ENCODE measurements at regions not wholly inside any gene's neighbourhood (a gene's known extent, or its start where the extent isn't known, plus 50 kb on each side); places are given as distances from the start of the nearest gene placed in this dataset.
A peak's percentile ranks its signal among the peaks of the same experiment; 100 is the strongest.

DNA sequence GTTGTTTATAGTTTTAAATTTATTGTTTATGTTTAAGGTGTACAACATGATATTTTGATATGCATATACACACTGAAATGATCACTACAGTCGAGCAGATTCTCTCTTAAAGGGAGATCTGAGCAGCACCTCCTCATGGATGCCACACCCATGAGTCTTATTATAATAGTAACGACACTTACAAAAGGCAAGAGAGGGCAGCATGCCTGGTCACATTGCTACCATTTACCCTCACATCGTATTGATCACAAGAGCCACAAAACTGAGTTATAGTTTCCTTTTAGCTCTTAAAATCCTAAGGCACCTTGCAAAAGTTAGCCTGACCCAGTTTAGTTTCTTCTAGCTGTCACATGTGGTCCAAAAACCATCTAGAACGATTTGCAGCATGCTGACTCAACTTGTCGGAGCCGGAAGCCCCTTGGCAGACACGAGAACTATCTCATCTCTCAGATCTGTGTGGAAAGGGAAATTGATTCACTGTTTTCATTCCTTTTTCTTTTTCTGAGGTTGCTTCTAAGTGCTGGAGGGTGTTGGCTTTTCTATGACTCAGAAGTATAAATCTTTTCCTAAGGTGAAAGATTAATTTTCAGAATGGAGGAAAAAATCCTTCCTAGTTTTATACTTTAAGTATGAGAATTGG is 85.3 kb downstream of the CDC42EP3 start:
- Histone ChIP-seq H3K36me3 (no peaks in the 10 kb centered on the region), H3K9me3 (no peaks in the 10 kb centered on the region), H3K4me3 (peak overlapping the region in 1 of 12 donors; percentile 4), H3K27ac (peak overlapping the region in 4 of 12 donors; percentile 18 to 69 (median 32)), H3K4me1 (peaks cover 0 to 77% (median 38%) of the 10 kb centered on the region in 12 donors), H3K27me3 (no peaks in the 10 kb centered on the region)
- ATAC-seq, result peak in 3 of 4 donors; percentile 56 to 75 (median 60)
- peak in 3 of 5 donors; percentile 27 to 37 (median 35) for DNase-seq
- intact Hi-C loops (cut with DNase I), result no loop called here
- no peak for TF ChIP-seq POLR2A (IDR thresholded peaks at IDR 0.05)
- TF ChIP-seq, protein P1, sequence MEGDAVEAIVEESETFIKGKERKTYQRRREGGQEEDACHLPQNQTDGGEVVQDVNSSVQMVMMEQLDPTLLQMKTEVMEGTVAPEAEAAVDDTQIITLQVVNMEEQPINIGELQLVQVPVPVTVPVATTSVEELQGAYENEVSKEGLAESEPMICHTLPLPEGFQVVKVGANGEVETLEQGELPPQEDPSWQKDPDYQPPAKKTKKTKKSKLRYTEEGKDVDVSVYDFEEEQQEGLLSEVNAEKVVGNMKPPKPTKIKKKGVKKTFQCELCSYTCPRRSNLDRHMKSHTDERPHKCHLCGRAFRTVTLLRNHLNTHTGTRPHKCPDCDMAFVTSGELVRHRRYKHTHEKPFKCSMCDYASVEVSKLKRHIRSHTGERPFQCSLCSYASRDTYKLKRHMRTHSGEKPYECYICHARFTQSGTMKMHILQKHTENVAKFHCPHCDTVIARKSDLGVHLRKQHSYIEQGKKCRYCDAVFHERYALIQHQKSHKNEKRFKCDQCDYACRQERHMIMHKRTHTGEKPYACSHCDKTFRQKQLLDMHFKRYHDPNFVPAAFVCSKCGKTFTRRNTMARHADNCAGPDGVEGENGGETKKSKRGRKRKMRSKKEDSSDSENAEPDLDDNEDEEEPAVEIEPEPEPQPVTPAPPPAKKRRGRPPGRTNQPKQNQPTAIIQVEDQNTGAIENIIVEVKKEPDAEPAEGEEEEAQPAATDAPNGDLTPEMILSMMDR (IDR thresholded peaks at IDR 0.05), result no peak
- 36 to 46% (median 41%) methylated on average over 7 of the region's 7 CpGs for WGBS, 4 donors

DNA sequence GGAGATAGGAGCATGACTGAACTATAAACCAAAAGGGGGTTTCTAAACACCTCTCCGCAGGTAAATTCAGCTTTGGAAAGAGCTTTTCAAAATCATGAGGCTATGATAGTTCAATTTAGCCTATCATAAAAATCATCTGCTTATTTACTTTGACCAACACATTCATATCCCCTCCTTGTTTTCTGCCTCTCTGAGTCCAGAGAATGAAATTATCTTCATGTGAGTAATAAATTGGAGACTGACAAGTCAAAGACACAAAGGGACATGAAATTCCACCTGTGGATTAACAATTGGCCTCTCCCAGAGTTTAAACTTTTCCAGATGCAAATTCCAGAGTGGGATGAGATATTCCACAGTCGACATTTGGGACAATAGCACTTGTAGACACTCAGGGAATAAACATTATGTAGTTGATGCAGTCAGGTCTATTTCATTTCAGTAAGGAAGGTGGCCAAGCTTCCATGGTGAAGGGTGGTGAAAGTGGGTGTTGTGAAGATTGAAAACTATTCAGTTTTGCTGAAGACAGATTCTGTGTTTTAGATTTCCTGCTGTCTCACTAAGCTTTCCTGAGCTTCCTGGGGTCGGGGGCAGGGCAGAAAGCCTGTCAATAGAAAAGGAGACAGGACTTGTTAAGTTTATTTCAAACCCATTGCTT is 84.7 kb downstream of the CDC42EP3 start:
- ATAC-seq (no peak), DNase-seq (no peak)
- Histone ChIP-seq H3K27me3 (no peaks in the 10 kb centered on the region), H3K4me3 (no peak overlapping the region), H3K36me3 (no peaks in the 10 kb centered on the region), H3K27ac (peak overlapping the region in 4 of 12 donors; percentile 18 to 69 (median 32)), H3K4me1 (peaks cover 0 to 80% (median 38%) of the 10 kb centered on the region in 12 donors), H3K9me3 (no peaks in the 10 kb centered on the region)
- intact Hi-C loops (cut with DNase I), result no loop called here
- TF ChIP-seq, protein P1 (IDR thresholded peaks at IDR 0.05), result no peak
- no peak for TF ChIP-seq POLR2A (IDR thresholded peaks at IDR 0.05)
- WGBS, 4 donors, result 62 to 65% (median 64%) methylated on average over 3 of the region's 3 CpGs

DNA sequence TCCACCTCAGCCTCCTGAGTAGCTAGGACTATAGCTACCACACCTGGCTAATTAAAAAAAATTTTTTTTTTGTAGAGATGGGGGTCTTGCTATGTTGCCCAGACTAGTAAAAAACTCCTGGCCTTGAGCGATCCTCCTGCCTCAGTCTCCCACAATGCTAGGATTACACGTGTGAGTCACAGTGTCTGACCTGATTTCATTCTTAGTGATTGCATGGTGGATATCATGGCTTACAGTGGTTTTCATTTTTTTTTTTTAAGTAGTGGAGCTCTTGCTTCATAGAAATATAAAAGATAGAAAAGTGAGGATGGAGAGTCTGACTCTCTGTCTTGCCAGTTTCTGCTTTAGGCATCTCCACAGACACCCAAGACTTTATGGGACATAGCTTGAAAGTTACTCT is 83.6 kb downstream of the CDC42EP3 start:
- WGBS, 4 donors, result 94 to 100% (median 97%) methylated on average over 2 of the region's 2 CpGs
- no peak for TF ChIP-seq POLR2A (IDR thresholded peaks at IDR 0.05)
- TF ChIP-seq, protein P1 (IDR thresholded peaks at IDR 0.05), result no peak
- Histone ChIP-seq H3K4me3 (no peak overlapping the region), H3K9me3 (no peaks in the 10 kb centered on the region), H3K27ac (peak overlapping the region in 2 of 12 donors; percentile 5 to 16), H3K4me1 (peaks cover 0 to 75% (median 38%) of the 10 kb centered on the region in 12 donors), H3K27me3 (no peaks in the 10 kb centered on the region), H3K36me3 (no peaks in the 10 kb centered on the region)
- intact Hi-C loops (cut with DNase I), result no loop called here
- no peak for DNase-seq
- ATAC-seq, result no peak

DNA sequence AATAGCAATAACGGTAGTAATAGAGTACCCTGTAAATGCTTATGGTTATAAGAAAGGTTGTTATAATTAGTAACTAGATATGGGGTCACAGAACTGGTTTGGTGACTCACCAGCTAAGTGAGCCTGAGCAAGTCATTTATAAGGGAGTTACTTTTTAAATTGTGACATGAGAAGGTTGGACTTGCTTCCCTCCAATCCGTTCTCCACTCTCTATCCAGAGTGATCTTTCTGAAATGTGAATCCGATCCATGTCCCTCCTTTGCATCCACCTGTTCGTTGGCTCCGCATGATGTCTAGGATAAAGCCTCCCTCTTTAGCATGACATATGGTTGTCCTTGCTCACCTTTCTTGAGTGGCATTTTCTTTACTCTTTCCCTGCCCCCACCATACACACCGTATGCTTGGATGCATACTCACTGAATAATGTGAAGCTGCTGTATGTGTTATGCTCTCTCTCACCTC is 83.1 kb downstream of the CDC42EP3 start:
- TF ChIP-seq POLR2A (IDR thresholded peaks at IDR 0.05), result no peak
- TF ChIP-seq, protein P1 (IDR thresholded peaks at IDR 0.05), result no peak
- Histone ChIP-seq H3K27me3 (no peaks in the 10 kb centered on the region), H3K36me3 (no peaks in the 10 kb centered on the region), H3K27ac (peak overlapping the region in 2 of 12 donors; percentile 5 to 16), H3K4me1 (peaks cover 0 to 69% (median 37%) of the 10 kb centered on the region in 12 donors), H3K9me3 (peaks cover 0 to under 1% (median 0%) of the 10 kb centered on the region in 12 donors), H3K4me3 (no peak overlapping the region)
- ATAC-seq, result peak in 1 of 4 donors; percentile 50
- intact Hi-C loops (cut with DNase I), result no loop called here
- no peak for DNase-seq
- 84 to 89% (median 86%) methylated on average over 6 of the region's 6 CpGs for WGBS, 4 donors
